Upper lobe of left lung (tissue), 6 donors: ENCODE measurements at regions not wholly inside any gene's neighbourhood (a gene's known extent, or its start where the extent isn't known, plus 50 kb on each side); places are given as distances from the start of the nearest gene placed in this dataset.

Experiments used
- ATAC-seq, 2 donors: fragments of 200-7000 bp; cut with Tn5 transposase; one replicate each; pipeline ENCODE4 v1.9.1; 2022; ENCODE audit warnings: mild to moderate bottlenecking in 2 of 2, moderate library complexity in 2 of 2; ENCODE audit not compliant: low FRiP score in 2 of 2
- DNase-seq, 2 donors: peaks; one replicate each; pipeline ENCODE4 v3.0.0-alpha.2; 2019 to 2020
- H3K27ac ChIP-seq, 4 donors: fragments of 200-600 bp; sonication (generic); one replicate each; pipeline ENCODE4 v1.5.1; 2016 to 2019
- H3K27me3 ChIP-seq, 4 donors: fragments of 200-600 bp; sonication (generic); one replicate each; pipeline ENCODE4 v1.5.1; 2017 to 2019
- H3K36me3 ChIP-seq, 4 donors: fragments of 200-600 bp; sonication (generic); one replicate each; pipeline ENCODE4 v1.5.1; 2016 to 2019
- H3K4me1 ChIP-seq, 4 donors: fragments of 200-600 bp; sonication (generic); one replicate each; pipeline ENCODE4 v1.5.1; 2018 to 2019
- H3K4me3 ChIP-seq, 4 donors: fragments of 200-600 bp; sonication (generic); one replicate each; pipeline ENCODE4 v1.5.1; 2017 to 2019; ENCODE audit warnings: mild to moderate bottlenecking in 2 of 4, moderate library complexity in 1 of 4
- H3K9me3 ChIP-seq, 4 donors: fragments of 200-600 bp; sonication (generic); one replicate each; pipeline ENCODE4 v1.5.1; 2018 to 2019
- EP300 ChIP-seq, 4 donors: sonication (generic); formaldehyde crosslinking; IDR thresholded peaks; one replicate each; pipeline ENCODE4 v1.5.1; 2017; ENCODE audit warnings: antibody characterized with exemption in 4 of 4, control low read depth in 2 of 4
- POLR2A ChIP-seq, 4 donors: fragments of 450-650 bp; IDR thresholded peaks; one replicate each; pipeline ENCODE4 v1.5.1; 2016 to 2017; ENCODE audit warnings: antibody characterized with exemption in 4 of 4, mild to moderate bottlenecking in 2 of 4
- POLR2AphosphoS5 ChIP-seq, 2 donors: sonication (generic); formaldehyde crosslinking; IDR thresholded peaks; one replicate each; pipeline ENCODE4 v1.5.1; 2017; ENCODE audit warnings: antibody characterized with exemption in 2 of 2
- WGBS, 2 donors: methylation state at CpG; one replicate each; pipeline ENCODE4 v1.1.5; 2017 to 2018; 5-methylcytosine and 5-hydroxymethylcytosine counted together
- TF ChIP-seq, protein P1 (sequence below), 6 experiments: fragments of 450-650 bp in 4 of 6; fragments of 200-600 bp in 2 of 6; sonication (generic) in 2 of 6; IDR thresholded peaks; one replicate each; pipeline ENCODE4 v1.5.1; 2016 to 2019; ENCODE audit warnings: antibody characterized with exemption in 6 of 6
- donor health status: DM: no; HTN: no; CAD: no; lungs with moderate emphysema.
- donor health status: DM: no; HTN: yes; CAD: no; lungs with severe emphysema.

DNA sequence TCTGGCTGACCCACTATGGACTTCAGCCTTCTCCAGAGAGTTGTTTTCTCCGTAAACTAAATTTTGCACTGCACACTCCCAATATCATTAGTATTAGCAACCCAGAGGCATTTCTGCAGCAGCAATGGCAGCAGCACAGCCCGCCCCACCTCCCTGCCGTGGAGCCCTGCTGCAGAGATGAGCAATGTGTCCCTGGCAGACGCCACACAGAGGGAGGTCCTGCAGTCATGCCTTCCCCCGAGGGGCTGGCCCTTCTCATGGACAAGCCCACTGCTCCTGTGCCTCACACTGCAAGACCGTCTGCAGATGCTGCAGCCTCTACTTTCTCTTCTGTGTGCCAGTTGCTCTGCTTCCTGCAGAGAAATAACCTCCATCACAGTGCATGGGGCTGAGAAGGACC lies 393.4 kb upstream of the MKI67 start:
- DNase-seq, result no peak
- TF ChIP-seq EP300 (IDR thresholded peaks at IDR 0.05), result no peak
- TF ChIP-seq, protein P1, sequence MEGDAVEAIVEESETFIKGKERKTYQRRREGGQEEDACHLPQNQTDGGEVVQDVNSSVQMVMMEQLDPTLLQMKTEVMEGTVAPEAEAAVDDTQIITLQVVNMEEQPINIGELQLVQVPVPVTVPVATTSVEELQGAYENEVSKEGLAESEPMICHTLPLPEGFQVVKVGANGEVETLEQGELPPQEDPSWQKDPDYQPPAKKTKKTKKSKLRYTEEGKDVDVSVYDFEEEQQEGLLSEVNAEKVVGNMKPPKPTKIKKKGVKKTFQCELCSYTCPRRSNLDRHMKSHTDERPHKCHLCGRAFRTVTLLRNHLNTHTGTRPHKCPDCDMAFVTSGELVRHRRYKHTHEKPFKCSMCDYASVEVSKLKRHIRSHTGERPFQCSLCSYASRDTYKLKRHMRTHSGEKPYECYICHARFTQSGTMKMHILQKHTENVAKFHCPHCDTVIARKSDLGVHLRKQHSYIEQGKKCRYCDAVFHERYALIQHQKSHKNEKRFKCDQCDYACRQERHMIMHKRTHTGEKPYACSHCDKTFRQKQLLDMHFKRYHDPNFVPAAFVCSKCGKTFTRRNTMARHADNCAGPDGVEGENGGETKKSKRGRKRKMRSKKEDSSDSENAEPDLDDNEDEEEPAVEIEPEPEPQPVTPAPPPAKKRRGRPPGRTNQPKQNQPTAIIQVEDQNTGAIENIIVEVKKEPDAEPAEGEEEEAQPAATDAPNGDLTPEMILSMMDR (IDR thresholded peaks at IDR 0.05), result no peak
- TF ChIP-seq POLR2AphosphoS5 (IDR thresholded peaks at IDR 0.05), result no peak
- no peak for TF ChIP-seq POLR2A (IDR thresholded peaks at IDR 0.05)

DNA sequence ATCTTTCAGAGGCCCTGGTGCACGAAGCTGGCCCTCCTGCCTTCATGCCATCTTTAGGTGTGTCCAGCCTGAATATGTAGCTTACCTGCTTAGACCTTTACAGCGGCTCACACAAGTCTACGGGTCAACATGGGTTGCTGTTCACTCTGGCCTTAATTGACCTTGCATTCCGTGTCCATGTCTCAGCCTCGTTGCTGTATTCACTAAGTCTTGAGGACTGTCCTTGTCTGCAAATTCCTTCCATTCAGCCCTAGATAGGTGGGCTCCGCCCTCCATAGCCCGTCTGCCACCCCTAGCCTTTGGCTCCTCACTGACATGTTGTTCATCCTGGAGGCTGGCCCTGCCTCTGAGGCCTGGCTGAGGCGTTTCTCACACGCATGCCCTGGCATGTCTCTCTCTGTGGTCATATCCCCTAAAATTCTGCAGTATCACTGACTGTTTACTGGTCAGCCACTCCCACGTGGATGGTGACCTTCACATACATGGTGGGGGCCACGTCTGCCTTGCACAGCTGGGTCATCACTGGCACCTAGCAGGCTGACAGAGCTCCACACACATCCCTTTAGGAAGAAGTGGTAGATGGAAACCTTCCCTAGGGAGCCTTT lies 394.1 kb upstream of the MKI67 start:
- H3K27me3 ChIP-seq, result no peaks in the 10 kb centered on the region
- no peaks in the 10 kb centered on the region for H3K9me3 ChIP-seq
- H3K27ac ChIP-seq, result no peak overlapping the region
- 86 to 91% methylated on average over 8 to 11 of the region's 11 CpGs for WGBS, 2 donors
- no peaks in the 10 kb centered on the region for H3K4me1 ChIP-seq
- ATAC-seq (no peak), DNase-seq (no peak)
- TF ChIP-seq POLR2AphosphoS5 (IDR thresholded peaks at IDR 0.05) (no peak), POLR2A (IDR thresholded peaks at IDR 0.05) (no peak), EP300 (IDR thresholded peaks at IDR 0.05) (no peak)
- TF ChIP-seq, protein P1 (IDR thresholded peaks at IDR 0.05), result no peak
- no peak overlapping the region for H3K4me3 ChIP-seq
- no peaks in the 10 kb centered on the region for H3K36me3 ChIP-seq

More for the DNA sequence above, 393.4 kb upstream of the MKI67 start:
- Histone ChIP-seq H3K36me3 (no peaks in the 10 kb centered on the region), H3K27ac (no peak overlapping the region), H3K27me3 (no peaks in the 10 kb centered on the region), H3K4me1 (no peaks in the 10 kb centered on the region), H3K9me3 (no peaks in the 10 kb centered on the region), H3K4me3 (no peak overlapping the region)
- WGBS, 2 donors, result 67 to 76% methylated on average over 3 to 6 of the region's 6 CpGs
- peak in 1 of 2 donors; percentile 46 for ATAC-seq

DNA sequence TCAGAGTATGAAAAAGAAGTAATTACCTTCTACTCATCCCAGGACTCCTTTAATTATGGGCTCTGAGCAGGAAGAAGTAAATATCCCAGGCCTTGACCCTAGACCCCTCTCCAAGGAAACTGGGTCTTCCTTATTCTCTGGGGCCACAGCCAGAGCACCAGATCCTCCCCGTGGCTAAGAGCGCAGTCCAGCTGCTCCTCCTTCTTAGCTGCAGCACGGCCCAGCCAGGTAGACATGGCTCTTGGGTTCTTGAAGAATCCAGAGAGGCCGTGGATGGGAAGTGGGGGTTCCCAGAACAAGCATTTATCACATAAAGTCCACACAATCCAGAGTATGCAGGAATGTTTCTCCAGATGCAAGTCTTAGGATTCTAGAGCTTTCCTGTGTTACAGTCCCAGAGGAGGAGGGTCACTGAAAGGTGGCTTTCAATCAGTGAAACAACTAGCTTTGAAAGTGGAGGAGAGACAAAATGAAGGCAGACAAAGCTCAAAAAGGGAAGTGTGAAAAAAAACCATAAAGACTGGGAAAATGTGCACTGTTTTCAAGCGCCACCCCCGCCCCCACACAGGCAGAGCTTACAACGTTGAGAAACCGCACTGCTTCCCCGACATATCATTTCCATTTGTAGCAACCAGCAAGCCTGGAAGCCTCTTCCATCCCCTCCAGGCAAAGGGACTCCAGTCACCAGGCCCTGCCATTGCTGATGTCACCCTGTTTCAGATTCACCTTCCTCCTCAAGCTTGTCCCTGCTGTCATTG lies 396.5 kb upstream of the MKI67 start:
- TF ChIP-seq POLR2AphosphoS5 (IDR thresholded peaks at IDR 0.05) (no peak), EP300 (IDR thresholded peaks at IDR 0.05) (no peak), POLR2A (IDR thresholded peaks at IDR 0.05) (no peak)
- TF ChIP-seq, protein P1 (IDR thresholded peaks at IDR 0.05), result no peak
- ATAC-seq, result no peak

DNA sequence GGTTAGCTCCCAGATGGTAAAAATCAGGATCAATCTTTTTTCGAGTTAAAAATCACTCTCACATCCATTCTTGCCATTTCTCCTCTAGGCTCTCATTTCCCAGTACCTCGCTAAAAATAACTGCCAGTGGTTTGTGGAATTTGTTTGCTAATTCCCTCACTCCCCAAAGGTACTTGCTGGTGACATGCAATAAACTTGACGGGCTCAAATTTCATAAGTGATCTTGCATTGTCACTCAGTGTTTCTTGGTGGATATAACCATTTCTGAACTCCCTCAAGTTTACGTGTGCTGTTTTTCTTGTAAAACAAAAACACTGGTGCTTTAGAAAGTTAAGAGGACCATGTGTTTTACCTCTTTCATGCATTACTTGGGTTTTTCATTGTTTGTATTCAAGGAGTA lies 399.2 kb upstream of the MKI67 start:
- TF ChIP-seq POLR2A (IDR thresholded peaks at IDR 0.05) (no peak), POLR2AphosphoS5 (IDR thresholded peaks at IDR 0.05) (no peak), EP300 (IDR thresholded peaks at IDR 0.05) (no peak)
- TF ChIP-seq, protein P1 (IDR thresholded peaks at IDR 0.05), result no peak
- Histone ChIP-seq H3K27me3 (no peaks in the 10 kb centered on the region), H3K4me1 (no peaks in the 10 kb centered on the region), H3K4me3 (no peak overlapping the region), H3K9me3 (no peaks in the 10 kb centered on the region), H3K27ac (no peak overlapping the region), H3K36me3 (no peaks in the 10 kb centered on the region)
- ATAC-seq, result no peak
- DNase-seq, result no peak
- 65 to 75% methylated on average over 4 of the region's 4 CpGs for WGBS, 2 donors

More for the DNA sequence above, 396.5 kb upstream of the MKI67 start:
- Histone ChIP-seq H3K4me1 (no peaks in the 10 kb centered on the region), H3K4me3 (no peak overlapping the region), H3K9me3 (no peaks in the 10 kb centered on the region), H3K27ac (no peak overlapping the region), H3K27me3 (no peaks in the 10 kb centered on the region), H3K36me3 (no peaks in the 10 kb centered on the region)
- no peak for DNase-seq
- WGBS, 2 donors, result 79% methylated on average over 9 of the region's 9 CpGs
